NCI-H2196 treated with DMSO at 0.1 percent for 48 hours (cell line): ENCODE measurements at regions not wholly inside any gene's neighbourhood (a gene's known extent, or its start where the extent isn't known, plus 50 kb on each side); places are given as distances from the start of the nearest gene placed in this dataset.
"Not testable (repeated sequence)": the region's sequence is repeated elsewhere in the genome, so short reads cannot be mapped to it uniquely, and the experiment has no call there.

ENCODE experiments used
- DNase-seq: peaks from one replicate; lab custom pipeline; 2025; ENCODE audit not compliant: unreplicated experiment; lab: John Stamatoyannopoulos, UW

GRCh38 chr7:34575006-34575405 lies 83.0 kb upstream of the NPSR1 start:
- DNase-seq, result no peak

DNA sequence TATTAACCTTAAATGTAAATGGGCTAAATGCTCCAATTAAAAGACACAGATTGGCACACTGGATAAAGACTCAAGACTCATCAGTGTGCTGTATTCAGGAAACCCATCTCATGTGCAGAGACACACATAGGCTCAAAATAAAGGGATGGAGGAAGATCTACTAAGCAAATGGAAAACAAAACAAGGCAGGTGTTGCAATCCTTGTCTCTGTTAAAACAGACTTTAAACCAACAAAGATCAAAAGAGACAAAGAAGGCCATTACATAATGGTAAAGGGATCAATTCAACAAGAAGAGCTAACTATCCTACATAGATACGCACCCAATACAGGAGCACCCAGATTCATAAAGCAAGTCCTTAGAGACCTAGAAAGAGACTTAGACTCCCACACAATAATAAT lies 80.1 kb upstream of the NPSR1 start:
- not testable (repeated sequence) for DNase-seq

GRCh38 chr7:34581698-34582097 lies 76.3 kb upstream of the NPSR1 start:
- DNase-seq, result not testable (repeated sequence)

DNA sequence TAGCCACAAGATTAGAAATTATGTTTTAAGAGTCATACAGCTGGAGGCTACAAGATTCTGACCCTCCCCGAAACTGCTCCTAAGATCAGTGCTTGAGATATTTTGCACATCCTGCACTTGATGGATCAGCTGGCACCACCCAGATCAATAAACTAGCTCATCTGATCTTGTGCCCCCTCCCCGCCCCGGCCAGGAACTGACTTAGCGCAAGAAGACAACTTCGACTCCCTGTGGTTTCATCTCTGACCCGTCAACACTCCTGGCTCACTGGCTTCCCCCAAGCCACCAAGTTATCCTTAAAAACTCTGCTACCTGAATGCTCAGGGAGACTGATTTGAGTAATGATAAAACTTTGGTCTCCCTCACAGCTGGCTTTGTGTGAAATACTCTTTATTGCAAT lies 73.5 kb upstream of the NPSR1 start:
- no peak for DNase-seq

DNA sequence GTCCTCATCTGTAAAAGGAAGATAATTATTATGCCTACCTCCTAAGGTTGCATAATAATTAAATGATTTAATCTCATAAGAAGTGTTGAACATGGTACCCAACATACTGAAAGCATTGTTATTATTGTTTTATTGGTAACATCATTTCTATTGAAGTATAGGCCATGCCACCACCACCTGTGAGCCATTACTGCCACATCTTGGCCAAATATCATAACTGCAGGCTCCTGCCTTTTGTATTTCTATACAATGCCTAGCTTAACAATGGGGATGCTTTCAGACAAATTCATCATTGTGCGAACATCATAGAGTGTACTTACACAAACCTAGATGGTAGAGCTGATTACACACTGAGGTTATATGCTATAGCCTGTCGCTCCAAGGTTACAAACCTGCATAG lies 61.1 kb upstream of the NPSR1 start:
- no peak for DNase-seq

- no peak for DNase-seq
Observed at GRCh38 chr7:34603711-34604444, 54.1 kb upstream of the NPSR1 start.
